ENCODE measurements at regions not wholly inside any gene's neighbourhood (a gene's known extent, or its start where the extent isn't known, plus 50 kb on each side); places are given as distances from the start of the nearest gene placed in this dataset.
A peak's percentile ranks its signal among the peaks of the same experiment; 100 is the strongest.

DNA sequence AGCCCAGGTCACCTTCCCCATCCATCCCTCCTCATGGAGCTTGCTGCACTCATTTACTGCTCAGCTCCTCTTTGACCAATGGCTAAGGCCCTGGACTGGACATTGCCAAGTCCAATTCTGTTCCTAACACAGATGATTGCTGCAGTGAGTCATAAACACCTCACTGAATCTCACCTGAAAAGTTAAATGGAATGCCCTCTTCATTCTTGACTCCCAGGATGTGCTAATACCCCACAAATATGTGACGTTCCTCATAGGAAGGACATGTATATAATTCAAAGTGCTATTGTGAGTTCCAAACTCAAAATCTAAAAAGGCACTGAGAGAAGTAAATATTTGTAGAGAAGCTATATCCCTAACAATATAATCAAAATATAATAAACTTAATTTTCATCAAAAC lies 73.5 kb upstream of the DLX6 start:
- no peak for DNase-seq (ENCODE audit: low read depth, low spot score)
- in situ Hi-C loops (cut with HindIII; ENCODE audit: low sequenced_read_pairs) = no loop called here
- TF ChIP-seq, protein P1, sequence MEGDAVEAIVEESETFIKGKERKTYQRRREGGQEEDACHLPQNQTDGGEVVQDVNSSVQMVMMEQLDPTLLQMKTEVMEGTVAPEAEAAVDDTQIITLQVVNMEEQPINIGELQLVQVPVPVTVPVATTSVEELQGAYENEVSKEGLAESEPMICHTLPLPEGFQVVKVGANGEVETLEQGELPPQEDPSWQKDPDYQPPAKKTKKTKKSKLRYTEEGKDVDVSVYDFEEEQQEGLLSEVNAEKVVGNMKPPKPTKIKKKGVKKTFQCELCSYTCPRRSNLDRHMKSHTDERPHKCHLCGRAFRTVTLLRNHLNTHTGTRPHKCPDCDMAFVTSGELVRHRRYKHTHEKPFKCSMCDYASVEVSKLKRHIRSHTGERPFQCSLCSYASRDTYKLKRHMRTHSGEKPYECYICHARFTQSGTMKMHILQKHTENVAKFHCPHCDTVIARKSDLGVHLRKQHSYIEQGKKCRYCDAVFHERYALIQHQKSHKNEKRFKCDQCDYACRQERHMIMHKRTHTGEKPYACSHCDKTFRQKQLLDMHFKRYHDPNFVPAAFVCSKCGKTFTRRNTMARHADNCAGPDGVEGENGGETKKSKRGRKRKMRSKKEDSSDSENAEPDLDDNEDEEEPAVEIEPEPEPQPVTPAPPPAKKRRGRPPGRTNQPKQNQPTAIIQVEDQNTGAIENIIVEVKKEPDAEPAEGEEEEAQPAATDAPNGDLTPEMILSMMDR (IDR thresholded peaks at IDR 0.05; ENCODE audit: low read depth, low read length) = no peak
- no peak overlapping the region for H3K4me3 ChIP-seq (ENCODE audit: low read depth, low read length)

DNA sequence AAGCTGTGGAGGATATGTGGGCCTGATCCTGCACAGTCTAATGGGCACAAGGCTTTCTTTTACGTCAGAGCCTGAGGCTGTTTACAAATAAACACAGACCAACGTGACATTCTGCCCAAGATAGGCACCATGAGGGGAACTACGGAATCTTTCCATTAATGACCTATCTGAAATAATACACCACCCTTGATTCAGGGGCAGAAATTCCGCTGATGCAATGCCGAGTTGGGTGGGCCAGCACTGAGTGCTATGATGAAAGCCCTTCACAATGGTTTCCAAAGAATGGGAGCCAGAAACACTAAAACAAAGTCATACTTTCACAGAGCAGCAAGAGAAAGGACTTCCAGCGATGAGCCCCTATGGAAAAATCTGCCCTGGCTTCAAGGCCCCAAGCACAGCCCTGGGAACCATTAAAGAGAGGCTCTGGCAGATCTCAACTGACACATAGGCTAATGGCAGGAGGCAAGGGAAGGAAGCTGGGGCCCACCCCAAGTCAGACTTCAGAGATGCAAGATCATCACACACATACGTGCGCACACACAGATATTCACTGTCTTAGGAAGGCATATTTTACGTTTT lies 72.2 kb upstream of the DLX6 start:
- TF ChIP-seq, protein P1 (IDR thresholded peaks at IDR 0.05; ENCODE audit: low read depth, low read length) = no peak
- in situ Hi-C loops (cut with HindIII; ENCODE audit: low sequenced_read_pairs) = no loop called here
- no peak for DNase-seq (ENCODE audit: low read depth, low spot score)
- H3K4me3 ChIP-seq (ENCODE audit: low read depth, low read length) = no peak overlapping the region

DNA sequence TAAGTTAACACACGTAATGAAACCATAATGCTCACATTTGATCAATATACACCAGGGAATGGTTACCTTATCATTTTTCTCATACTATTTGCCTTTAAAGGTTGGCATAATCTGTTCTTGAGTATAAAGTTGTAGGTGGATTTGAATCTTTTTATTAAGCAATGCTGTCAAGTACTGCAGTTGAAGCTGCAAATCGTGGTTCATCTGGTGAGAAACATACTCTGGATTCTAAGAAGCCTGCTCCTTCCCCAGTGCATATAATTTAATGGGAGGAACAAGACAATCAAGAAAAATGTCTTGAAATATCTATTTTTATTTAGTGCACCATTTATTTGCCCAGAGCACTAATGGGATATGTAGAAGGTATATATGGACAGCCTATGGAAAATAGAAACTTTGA lies 68.7 kb upstream of the DLX6 start:
- TF ChIP-seq, protein P1 (IDR thresholded peaks at IDR 0.05; ENCODE audit: low read depth, low read length) = no peak
- in situ Hi-C loops (cut with HindIII; ENCODE audit: low sequenced_read_pairs) = no loop called here
- no peak overlapping the region for H3K4me3 ChIP-seq (ENCODE audit: low read depth, low read length)
- DNase-seq (ENCODE audit: low read depth, low spot score) = no peak

DNA sequence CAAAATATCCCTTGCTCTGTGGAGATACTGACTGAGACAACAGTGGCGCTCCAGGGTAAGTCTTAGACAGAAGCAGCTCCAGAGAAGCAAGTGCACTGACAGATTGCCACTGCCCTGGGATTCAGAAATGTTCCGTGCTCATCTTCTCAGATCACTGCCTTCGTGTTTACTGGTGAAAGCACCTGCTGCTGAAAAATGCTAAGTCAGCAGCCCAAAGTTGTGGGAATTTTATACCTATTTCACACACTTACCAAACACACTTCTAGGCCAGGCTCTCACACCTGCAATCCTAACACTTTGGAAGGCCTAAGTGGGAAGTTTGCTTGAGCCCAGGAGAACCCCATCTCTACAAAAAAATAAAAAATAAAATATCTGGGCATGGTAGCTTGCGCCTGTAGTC lies 63.2 kb upstream of the DLX6 start:
- in situ Hi-C loops (cut with HindIII; ENCODE audit: low sequenced_read_pairs) = no loop called here
- TF ChIP-seq, protein P1 (IDR thresholded peaks at IDR 0.05; ENCODE audit: low read depth, low read length) = no peak
- DNase-seq (ENCODE audit: low read depth, low spot score) = no peak
- no peak overlapping the region for H3K4me3 ChIP-seq (ENCODE audit: low read depth, low read length)

DNA sequence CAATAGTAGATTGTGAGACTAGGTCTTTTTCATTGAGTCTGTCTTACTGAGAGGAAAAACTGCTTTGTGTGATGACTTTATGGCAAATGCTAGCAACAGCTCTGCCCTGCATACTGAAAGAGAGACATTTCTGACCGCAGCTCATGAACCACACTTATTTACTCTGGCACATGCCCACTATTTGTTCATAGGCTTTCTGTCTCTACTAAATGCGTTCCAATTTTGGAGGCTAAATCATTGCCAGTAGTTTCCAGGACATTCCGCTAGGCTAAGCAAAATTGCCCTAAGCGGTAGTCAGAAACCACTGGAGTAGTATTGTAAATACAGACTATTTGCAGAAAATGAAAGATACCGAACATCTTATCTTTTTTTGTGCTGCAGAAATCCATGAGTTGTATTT lies 55.6 kb upstream of the DLX6 start:
- TF ChIP-seq, protein P1 (IDR thresholded peaks at IDR 0.05; ENCODE audit: low read depth, low read length) = no peak
- H3K4me3 ChIP-seq (ENCODE audit: low read depth, low read length) = no peak overlapping the region
- DNase-seq (ENCODE audit: low read depth, low spot score) = peak; percentile 84
- in situ Hi-C loops (cut with HindIII; ENCODE audit: low sequenced_read_pairs) = no loop called here

DNA sequence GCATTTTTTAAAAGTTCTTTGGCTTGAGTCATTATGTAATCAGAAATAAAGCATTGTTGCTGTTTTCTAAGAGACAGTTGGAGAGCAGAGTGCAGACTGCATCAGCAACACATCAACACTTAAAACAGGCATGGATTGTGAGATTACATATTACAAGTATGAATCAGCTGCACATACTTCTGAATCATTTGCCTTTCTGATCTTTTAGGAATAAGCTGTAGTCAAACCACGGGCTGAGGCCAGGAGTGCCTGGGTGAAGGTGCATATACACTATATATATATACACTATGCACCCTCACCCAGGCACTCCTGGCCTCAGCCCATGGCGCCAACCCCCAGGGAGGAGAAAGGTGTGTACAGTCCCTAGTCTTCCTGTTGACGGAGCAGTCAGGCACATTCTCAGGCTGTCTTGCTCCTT lies 52.4 kb upstream of the DLX6 start:
- DNase-seq (ENCODE audit: low read depth, low spot score) = peak; percentile 9
- H3K4me3 ChIP-seq (ENCODE audit: low read depth, low read length) = no peak overlapping the region
- TF ChIP-seq, protein P1 (IDR thresholded peaks at IDR 0.05; ENCODE audit: low read depth, low read length) = no peak
- in situ Hi-C loops (cut with HindIII; ENCODE audit: low sequenced_read_pairs) = no loop called here

Data from astrocyte of the spinal cord (primary cell).